ENCODE measurements at regions not wholly inside any gene's neighbourhood (a gene's known extent, or its start where the extent isn't known, plus 50 kb on each side); places are given as distances from the start of the nearest gene placed in this dataset.

DNA sequence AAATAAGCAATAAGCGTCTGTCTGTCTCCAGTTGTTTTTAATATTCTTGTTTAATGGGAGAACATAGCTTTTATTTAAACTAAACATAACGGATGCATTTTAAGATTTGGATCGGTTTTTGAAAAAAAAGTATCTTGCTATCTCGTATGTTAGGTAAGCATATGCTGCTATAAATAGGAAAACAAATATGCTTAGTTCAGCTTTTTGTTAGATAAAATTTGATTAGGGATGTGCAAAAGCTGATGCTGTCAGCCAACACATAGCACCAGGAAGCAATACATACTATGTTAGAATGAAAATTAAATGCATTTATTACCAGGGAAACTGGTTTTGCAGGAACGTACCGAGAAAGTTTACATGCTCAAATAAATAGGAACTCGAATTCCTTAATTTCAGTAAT, 843.1 kb upstream of the WWC1 start:
- no peak for TF ChIP-seq CTCF (IDR thresholded peaks at IDR 0.05)

DNA sequence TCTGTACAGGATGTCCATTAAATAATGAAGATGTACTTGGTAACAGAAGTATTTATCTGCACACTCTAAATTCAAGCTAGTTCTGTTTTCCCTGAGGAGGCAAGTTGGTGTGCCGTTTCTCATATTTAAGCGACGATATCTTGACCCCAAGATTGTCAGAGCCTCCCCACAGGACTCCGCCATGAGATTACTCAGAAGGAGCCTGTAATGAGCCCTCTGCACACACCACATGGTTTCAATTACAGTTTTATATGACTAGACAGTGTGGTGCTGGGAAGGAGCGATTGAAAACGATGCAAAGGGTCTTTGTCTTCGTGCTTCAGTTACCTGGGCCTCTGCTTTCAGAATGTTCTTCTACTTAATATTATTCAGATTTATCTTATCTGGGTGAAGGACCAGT, 840.4 kb upstream of the WWC1 start:
- TF ChIP-seq CTCF (IDR thresholded peaks at IDR 0.05), result no peak

DNA sequence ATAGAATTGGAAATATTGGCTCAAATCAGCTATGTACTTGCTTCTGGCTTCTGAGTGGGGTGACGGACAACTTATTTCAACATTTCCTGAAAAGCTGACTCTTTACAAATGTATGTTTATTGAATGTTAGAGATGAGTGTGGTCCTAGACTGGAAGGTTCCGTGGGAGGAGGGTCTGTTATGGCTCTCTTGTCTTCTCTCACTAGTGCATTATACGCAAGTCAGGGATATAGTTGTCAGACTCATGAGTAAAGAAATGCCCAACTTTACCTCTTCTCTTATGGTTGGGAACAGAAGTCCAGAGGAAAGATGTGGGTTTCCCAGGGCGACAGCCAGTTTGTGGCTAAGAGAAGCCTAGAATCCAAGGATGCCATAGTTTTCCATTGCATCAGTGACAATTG, 839.3 kb upstream of the WWC1 start:
- TF ChIP-seq CTCF (IDR thresholded peaks at IDR 0.05), result no peak

DNA sequence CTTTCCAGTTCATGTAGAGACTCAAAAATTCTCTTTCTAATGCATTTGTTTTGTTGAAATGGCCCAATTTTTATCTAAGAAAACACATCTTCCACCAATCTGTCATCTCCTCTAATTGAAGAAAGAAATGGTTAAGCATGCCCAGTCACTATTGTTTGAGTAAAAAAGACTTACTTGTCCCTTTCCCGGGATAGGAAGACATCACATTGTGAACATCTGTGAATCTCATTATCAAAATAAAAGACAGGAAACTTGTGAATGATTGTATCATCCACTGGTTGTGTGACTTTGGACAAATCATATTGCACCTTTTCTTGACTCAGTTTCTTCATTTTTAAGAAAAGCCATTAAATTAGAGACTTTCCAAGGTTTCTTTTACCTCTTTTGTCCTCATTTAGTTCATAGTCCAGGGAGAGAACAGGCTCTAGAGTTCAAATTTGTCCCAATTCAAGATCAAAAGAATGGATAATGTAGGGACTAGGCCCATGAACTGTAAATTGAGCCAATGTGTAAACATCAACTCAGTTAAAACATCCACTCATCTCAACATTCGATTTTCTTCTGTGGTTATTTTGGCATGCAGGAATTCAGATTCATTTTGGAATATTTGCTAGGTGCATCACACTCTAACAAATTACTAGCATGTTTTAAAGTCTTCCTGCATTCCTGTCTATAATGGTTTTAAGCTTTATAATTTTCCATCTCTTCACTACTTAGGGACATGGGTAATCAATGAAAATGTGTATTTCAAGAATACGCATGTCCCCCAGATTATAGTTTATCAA, 838.0 kb upstream of the WWC1 start:
- TF ChIP-seq CTCF (IDR thresholded peaks at IDR 0.05), result no peak

GRCh38 chr5:167458412-167458811, 833.0 kb upstream of the WWC1 start:
- no peak for TF ChIP-seq CTCF (IDR thresholded peaks at IDR 0.05)

- TF ChIP-seq CTCF (IDR thresholded peaks at IDR 0.05), result no peak
Measured at GRCh38 chr5:167460449-167461020, 830.9 kb upstream of the WWC1 start.

DNA sequence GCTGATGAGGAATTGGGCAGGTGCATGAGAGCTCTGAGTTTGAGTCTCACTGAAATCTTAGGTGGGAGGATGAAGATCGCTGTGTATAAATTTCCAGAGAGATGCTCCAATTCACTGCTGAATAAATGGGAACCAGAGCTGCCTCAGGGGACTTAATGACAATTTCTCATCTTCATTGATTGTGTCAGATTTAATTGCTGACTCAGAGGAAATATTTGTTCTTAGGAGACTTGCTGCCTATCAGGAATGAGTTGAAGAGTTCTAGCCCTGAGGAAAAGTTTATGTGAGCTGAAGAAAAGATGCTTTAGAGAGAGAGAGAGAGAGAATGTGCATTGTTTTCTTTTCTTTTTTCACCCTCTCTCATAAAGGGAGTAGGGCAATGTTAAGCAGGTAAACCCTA, 827.5 kb upstream of the WWC1 start:
- TF ChIP-seq CTCF (IDR thresholded peaks at IDR 0.05), result no peak

Data from LNCAP (cell line).